ENCODE measurements at regions not wholly inside any gene's neighbourhood (a gene's known extent, or its start where the extent isn't known, plus 50 kb on each side); places are given as distances from the start of the nearest gene placed in this dataset.

DNA sequence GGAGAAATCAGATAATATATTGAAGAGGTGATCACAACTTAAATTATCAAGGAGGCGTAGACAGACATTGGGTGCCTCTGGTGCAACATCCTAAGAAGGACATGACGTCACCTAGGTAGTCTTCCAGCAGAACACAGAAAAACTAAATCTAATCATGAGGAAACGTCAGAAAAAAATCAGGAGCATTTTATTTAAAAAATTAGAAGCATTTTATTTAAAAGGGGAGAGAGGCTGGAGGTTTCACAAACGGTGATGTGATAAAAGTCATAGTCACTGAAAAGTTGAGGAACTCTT, 254.6 kb downstream of the TMEM167A start:
- no peak for TF ChIP-seq EZH2 (IDR thresholded peaks at IDR 0.05; ENCODE audit: insufficient read depth, low read length)
- TF ChIP-seq CTCF (IDR thresholded peaks at IDR 0.05; ENCODE audit: insufficient read depth, low read depth, low read length), result no peak
